ENCODE measurements at regions not wholly inside any gene's neighbourhood (a gene's known extent, or its start where the extent isn't known, plus 50 kb on each side); places are given as distances from the start of the nearest gene placed in this dataset.

DNA sequence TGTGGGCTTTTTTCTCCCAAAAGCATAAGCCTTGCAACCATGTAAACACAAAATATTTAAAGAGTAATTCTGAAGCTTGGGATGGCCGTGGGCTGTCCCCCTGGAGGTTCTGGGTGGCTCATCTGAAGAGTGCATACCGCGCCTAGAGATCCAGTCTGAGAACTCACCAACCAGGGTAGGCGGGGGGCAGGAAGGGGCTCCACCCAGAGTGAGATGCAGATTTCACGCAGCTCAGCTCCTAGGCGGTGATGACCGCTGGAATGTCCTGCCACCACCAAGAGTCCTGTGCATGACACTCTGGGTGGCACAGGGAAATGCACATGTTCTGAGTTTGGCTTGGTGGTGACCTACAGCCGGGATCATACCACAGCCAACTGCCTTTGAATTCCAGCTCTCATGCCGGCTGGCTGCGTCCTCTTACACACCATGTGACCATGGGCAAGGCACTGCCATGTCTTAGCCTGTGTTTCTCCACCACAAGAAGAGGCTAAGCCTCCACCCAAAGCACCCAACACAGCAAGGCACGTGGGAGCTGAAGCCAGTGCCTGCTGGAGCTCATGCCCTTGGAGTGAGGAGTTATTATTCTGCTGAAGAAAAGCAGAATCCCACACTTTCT lies 125.1 kb upstream of the IQSEC1 start:
- no peak overlapping the region for H3K27ac ChIP-seq (ENCODE audit: low read depth, low read length)
- H3K4me1 ChIP-seq (ENCODE audit: insufficient read depth, low read length) = no peaks in the 10 kb centered on the region
- H3K4me3 ChIP-seq (ENCODE audit: low read length) = no peak overlapping the region
- no peaks in the 10 kb centered on the region for H3K36me3 ChIP-seq (ENCODE audit: insufficient read depth, low read length)
- no peak overlapping the region for H3K9ac ChIP-seq (ENCODE audit: low read depth, low read length)
- no peaks in the 10 kb centered on the region for H3K9me3 ChIP-seq (ENCODE audit: insufficient read depth, low read depth, low read length)
- WGBS = 90% methylated on average over 11 of the region's 11 CpGs
- H3K27me3 ChIP-seq (ENCODE audit: insufficient read depth, low read length) = no peaks in the 10 kb centered on the region

DNA sequence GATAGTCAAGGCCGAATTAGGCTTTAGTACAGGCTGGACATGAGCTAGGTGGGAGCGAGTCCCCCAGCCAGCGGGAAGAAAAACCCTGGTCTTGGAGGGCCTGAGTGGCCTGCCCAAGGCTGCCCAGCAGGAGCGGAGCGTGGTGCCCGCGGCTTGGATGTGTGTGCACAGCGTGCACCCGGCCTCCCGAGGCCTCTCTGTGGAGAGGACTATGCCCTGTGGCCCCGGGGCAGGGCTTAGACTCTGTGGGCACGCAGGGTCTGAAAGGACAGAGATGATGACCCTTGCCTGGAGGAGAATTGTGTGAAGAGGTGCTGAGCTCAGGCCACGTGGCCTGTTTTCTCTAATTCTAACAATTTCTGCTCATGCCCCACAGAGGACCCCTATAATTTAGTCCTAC lies 124.6 kb upstream of the IQSEC1 start:
- Histone ChIP-seq H3K9ac (ENCODE audit: low read depth, low read length) (no peak overlapping the region), H3K27ac (ENCODE audit: low read depth, low read length) (no peak overlapping the region), H3K4me3 (ENCODE audit: low read length) (no peak overlapping the region), H3K9me3 (ENCODE audit: insufficient read depth, low read depth, low read length) (no peaks in the 10 kb centered on the region), H3K27me3 (ENCODE audit: insufficient read depth, low read length) (no peaks in the 10 kb centered on the region), H3K4me1 (ENCODE audit: insufficient read depth, low read length) (no peaks in the 10 kb centered on the region), H3K36me3 (ENCODE audit: insufficient read depth, low read length) (no peaks in the 10 kb centered on the region)
- WGBS = 95% methylated on average over 13 of the region's 13 CpGs

DNA sequence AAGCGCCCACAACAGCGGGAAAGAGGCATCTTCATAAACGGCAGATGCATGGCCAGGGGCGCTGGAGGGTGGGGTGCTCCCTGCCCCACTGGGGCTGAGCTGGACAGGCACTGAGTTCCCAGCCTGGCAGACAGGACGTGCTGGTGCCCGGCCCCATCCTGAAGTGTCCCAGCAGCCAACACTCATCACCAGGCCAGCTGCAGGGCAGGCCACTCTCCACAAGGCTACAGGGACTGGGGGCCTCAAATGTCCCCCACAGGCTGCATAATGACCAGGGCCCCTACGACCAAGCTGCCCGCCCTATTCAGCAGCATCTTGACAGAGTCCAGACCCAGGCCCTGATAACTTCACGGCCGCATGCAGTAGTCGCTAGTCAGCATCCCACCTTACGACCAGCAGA lies 124.1 kb upstream of the IQSEC1 start:
- Histone ChIP-seq H3K27ac (ENCODE audit: low read depth, low read length) (no peak overlapping the region), H3K9me3 (ENCODE audit: insufficient read depth, low read depth, low read length) (no peaks in the 10 kb centered on the region), H3K36me3 (ENCODE audit: insufficient read depth, low read length) (no peaks in the 10 kb centered on the region), H3K4me3 (ENCODE audit: low read length) (no peak overlapping the region), H3K9ac (ENCODE audit: low read depth, low read length) (no peak overlapping the region), H3K4me1 (ENCODE audit: insufficient read depth, low read length) (no peaks in the 10 kb centered on the region), H3K27me3 (ENCODE audit: insufficient read depth, low read length) (no peaks in the 10 kb centered on the region)
- WGBS = 96% methylated on average over 12 of the region's 12 CpGs

DNA sequence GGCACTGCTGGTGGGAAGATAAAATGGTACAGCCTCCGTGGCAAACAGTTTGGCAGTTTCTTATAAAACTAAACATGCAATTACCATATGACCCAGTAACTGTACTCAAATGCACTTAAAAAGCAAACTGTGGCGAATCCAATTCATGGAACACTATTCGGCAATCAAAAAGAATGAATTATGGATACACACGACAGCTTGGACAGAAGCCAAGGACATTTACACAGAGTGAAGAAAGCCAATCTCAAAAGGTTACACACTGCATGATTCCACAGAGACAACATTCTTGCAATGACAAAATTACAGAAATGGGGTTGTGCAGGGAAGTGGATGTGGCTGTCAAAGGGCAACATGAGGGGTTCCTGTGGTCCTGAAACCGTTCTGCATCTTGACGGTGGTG lies 122.1 kb upstream of the IQSEC1 start:
- Histone ChIP-seq H3K9me3 (ENCODE audit: insufficient read depth, low read depth, low read length) (no peaks in the 10 kb centered on the region), H3K9ac (ENCODE audit: low read depth, low read length) (no peak overlapping the region), H3K27me3 (ENCODE audit: insufficient read depth, low read length) (no peaks in the 10 kb centered on the region), H3K27ac (ENCODE audit: low read depth, low read length) (no peak overlapping the region), H3K4me1 (ENCODE audit: insufficient read depth, low read length) (no peaks in the 10 kb centered on the region), H3K4me3 (ENCODE audit: low read length) (no peak overlapping the region), H3K36me3 (ENCODE audit: insufficient read depth, low read length) (no peaks in the 10 kb centered on the region)
- 92% methylated on average over 4 of the region's 6 CpGs for WGBS

DNA sequence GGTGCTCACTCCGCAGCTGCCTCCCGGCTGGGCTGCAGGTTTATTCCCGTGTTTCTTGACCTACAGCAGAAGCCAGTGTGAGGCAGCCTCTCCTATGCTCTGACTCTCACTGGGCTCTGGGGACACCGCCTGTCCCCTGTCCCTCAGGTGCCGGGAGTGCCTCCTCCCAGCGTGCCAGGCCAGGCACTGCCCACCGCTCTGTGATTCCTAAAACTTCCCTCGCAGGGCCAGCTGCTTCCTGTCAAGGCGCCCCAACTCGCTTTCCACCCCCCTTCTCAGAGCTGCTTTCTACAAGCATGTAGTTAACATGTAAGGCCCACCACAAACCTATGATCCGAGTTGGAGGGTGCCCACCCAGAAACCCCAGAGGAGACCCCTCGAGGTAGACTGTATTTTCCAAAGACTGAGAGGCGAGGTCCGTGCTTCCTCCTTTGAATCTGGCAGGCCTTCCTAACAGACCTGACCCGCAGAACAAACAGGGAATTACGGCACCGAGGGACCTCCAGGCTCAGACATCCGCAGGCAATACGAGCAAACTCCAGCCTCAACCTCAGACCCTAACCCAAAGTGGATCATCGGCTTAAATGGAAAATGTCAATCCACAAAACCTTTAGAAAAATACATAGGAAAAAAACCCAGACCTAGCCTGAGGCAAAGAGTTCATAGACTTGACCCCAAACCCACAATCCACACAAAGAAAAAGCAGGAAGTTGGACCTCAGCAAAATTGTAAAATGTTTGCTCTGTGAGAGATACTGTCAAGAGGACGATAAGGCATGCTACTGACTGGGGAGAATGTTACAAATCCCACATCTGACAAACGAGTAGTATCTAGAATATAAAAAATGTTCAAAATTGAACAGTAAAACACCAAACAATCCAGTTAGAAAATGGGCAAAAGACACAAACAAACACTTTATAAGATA lies 121.3 kb upstream of the IQSEC1 start:
- no peak overlapping the region for H3K27ac ChIP-seq (ENCODE audit: low read depth, low read length)
- WGBS = 91% methylated on average over 20 of the region's 22 CpGs
- no peaks in the 10 kb centered on the region for H3K4me1 ChIP-seq (ENCODE audit: insufficient read depth, low read length)
- H3K4me3 ChIP-seq (ENCODE audit: low read length) = no peak overlapping the region
- H3K27me3 ChIP-seq (ENCODE audit: insufficient read depth, low read length) = no peaks in the 10 kb centered on the region
- no peak overlapping the region for H3K9ac ChIP-seq (ENCODE audit: low read depth, low read length)
- no peaks in the 10 kb centered on the region for H3K9me3 ChIP-seq (ENCODE audit: insufficient read depth, low read depth, low read length)
- no peaks in the 10 kb centered on the region for H3K36me3 ChIP-seq (ENCODE audit: insufficient read depth, low read length)

DNA sequence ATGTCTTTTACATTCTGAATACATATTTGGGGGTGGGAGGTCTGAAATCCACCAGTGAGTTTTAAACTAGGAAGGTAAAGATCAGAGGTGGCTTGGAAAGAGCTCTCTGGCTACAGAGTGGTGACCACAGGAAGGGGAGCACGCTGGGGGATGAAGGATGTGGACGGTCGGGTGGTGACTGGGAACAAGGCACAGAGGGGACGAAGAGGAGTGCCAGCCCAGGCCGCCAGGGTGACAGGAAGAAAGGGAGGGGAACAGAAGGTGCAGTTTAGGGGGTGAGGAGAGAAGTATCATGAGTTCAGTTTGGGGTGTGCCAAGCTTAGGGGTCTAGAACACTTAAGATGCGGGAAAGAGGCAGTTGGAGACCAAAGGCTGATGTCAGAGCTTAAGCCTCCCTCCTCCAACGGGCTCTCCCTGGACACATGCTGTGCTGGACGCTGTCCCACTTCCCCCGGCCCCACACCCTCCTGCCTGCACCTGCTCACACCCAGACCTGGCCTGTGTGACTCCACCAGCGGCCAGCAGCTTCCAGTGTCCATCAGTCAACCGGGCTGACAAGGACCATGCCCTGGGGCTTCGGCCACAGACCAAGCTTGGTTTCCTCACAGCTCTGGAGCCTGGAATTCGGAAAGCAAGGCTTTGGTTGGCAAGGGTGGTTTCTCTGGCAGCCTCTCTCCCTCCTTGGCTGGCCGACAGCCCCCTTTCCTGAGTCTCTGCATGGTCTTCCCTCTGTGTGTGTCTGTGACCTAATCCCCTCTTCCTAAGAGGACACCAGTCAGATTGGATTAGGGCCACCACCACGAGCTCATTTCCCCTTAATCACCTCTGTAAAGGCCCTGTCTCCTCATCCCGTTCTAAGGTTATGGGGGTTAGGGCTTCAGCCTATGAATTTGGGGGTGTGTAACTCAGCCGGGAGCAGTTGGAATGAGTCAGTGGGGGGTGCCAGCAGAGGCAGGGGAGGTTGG lies 120.4 kb upstream of the IQSEC1 start:
- no peaks in the 10 kb centered on the region for H3K9me3 ChIP-seq (ENCODE audit: insufficient read depth, low read depth, low read length)
- 78% methylated on average over 17 of the region's 17 CpGs for WGBS
- no peak overlapping the region for H3K27ac ChIP-seq (ENCODE audit: low read depth, low read length)
- H3K9ac ChIP-seq (ENCODE audit: low read depth, low read length) = no peak overlapping the region
- H3K4me3 ChIP-seq (ENCODE audit: low read length) = no peak overlapping the region
- no peaks in the 10 kb centered on the region for H3K36me3 ChIP-seq (ENCODE audit: insufficient read depth, low read length)
- H3K27me3 ChIP-seq (ENCODE audit: insufficient read depth, low read length) = no peaks in the 10 kb centered on the region
- no peaks in the 10 kb centered on the region for H3K4me1 ChIP-seq (ENCODE audit: insufficient read depth, low read length)

DNA sequence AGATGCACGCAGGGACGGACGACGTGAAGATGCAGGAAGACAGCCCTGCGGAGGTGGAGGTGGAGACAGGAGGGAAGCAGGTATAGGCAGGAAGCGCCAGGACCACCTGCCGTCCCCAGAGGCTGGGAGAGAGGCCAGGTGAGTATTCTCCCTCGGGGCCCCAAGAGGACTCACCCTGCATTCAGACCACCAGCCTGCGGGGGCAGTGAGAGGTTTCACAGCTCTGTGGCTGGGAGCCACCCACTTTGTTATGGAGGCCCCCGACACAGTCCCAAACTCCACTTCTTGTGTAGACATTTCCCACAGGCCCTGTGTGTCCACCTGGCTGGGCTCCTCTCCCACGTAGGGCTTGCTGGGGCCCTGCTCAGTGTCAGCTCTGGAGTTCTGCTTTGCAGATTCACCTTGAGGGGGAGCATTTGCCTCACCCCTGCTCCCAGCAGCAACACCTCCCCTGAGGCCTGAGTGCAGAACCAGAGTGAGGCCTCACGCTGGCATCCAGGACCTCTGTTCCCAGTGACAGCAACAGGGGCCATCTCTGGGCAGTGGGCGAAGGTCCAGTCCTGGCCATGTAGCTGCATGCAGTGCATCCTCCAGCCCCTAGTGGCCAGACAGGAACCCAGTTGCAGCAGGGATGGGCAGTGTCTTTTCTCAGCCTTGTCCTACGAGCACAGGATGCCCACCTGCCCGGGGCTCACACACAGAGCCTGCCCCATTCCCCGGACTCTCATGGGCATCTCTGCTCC lies 119.4 kb upstream of the IQSEC1 start:
- Histone ChIP-seq H3K27me3 (ENCODE audit: insufficient read depth, low read length) (no peaks in the 10 kb centered on the region), H3K9me3 (ENCODE audit: insufficient read depth, low read depth, low read length) (no peaks in the 10 kb centered on the region), H3K36me3 (ENCODE audit: insufficient read depth, low read length) (no peaks in the 10 kb centered on the region), H3K9ac (ENCODE audit: low read depth, low read length) (no peak overlapping the region), H3K4me3 (ENCODE audit: low read length) (no peak overlapping the region), H3K4me1 (ENCODE audit: insufficient read depth, low read length) (no peaks in the 10 kb centered on the region), H3K27ac (ENCODE audit: low read depth, low read length) (no peak overlapping the region)
- WGBS = 89% methylated on average over 16 of the region's 16 CpGs

DNA sequence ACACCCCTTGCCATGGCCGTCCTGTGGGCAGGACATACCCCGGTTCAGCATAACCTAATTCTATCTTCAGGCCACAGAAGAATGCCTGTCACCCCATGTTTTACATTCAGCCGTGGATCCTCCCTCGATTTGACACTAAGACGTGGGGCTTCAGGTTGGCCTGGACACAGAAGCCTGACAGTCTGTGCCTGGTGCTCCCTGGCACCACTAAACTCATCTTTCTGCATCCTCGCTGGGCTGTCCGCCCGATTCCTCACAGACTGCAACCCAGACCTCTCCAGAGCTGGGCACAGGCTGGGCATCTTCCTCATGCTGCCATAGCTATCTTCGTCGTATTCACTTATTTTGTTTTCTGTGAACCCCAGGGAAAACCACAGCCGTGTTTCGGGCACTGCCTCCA lies 117.8 kb upstream of the IQSEC1 start:
- WGBS = 94% methylated on average over 12 of the region's 12 CpGs
- Histone ChIP-seq H3K27ac (ENCODE audit: low read depth, low read length) (no peak overlapping the region), H3K4me3 (ENCODE audit: low read length) (no peak overlapping the region), H3K36me3 (ENCODE audit: insufficient read depth, low read length) (no peaks in the 10 kb centered on the region), H3K9me3 (ENCODE audit: insufficient read depth, low read depth, low read length) (no peaks in the 10 kb centered on the region), H3K9ac (ENCODE audit: low read depth, low read length) (no peak overlapping the region), H3K27me3 (ENCODE audit: insufficient read depth, low read length) (no peaks in the 10 kb centered on the region), H3K4me1 (ENCODE audit: insufficient read depth, low read length) (no peaks in the 10 kb centered on the region)

DNA sequence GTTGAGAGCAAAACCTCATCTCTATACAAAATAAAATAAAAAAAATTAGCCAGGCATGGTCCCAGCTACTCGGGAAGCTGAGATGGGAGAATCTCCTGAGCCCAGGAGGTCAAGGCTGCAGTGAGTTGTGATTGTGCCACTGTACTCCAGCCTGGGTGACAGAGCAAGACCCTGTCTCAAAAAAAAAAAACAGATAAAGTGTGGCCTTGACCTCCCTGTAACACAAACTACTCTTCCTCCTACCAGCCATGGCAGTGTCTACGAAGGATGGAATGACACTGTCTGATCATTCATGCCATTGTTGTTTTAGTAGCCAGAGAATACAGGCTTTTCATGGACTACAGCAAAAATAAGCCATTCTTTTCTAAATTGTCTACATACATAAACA lies 117.1 kb upstream of the IQSEC1 start:
- Histone ChIP-seq H3K4me1 (ENCODE audit: insufficient read depth, low read length) (no peaks in the 10 kb centered on the region), H3K9me3 (ENCODE audit: insufficient read depth, low read depth, low read length) (no peaks in the 10 kb centered on the region), H3K36me3 (ENCODE audit: insufficient read depth, low read length) (no peaks in the 10 kb centered on the region), H3K27ac (ENCODE audit: low read depth, low read length) (no peak overlapping the region), H3K4me3 (ENCODE audit: low read length) (no peak overlapping the region), H3K27me3 (ENCODE audit: insufficient read depth, low read length) (no peaks in the 10 kb centered on the region), H3K9ac (ENCODE audit: low read depth, low read length) (no peak overlapping the region)
- 98% methylated on average over 2 of the region's 2 CpGs for WGBS

DNA sequence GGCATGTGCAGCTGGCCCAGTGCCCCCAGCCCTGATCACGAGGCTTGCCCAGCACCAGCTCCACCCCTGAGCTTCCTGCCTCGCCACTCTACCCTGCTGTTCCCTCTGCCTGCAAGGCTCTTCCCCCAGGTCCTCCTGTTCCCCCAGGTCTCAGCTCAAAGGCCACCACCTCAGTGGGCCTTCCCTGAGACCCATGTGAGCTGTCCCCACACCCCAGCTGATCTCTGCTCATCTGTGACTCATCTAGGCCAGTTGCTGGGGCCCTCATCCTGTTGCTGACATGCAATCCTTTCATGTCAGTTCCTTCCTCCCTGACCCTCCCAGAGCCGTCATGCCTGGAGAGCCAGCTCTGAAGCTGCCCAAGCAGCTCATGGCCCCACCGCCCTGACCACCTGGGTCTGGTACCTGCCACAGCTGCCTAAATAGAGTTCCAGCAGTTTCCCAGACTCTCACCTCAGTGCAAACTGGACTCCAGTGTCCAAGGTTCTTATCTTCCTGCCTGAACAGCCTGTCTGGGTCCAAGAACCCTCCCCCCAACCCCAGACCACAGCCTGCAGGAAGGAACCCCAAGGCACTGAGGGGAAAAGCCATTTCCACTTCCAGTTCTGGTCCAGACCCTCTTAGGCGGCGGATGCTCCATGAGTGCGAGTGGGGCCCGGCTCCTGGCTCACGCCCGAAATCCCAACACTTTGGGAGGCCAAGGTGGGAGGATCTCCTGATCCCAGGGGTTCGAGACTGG lies 116.6 kb upstream of the IQSEC1 start:
- Histone ChIP-seq H3K4me3 (ENCODE audit: low read length) (no peak overlapping the region), H3K4me1 (ENCODE audit: insufficient read depth, low read length) (no peaks in the 10 kb centered on the region), H3K27me3 (ENCODE audit: insufficient read depth, low read length) (no peaks in the 10 kb centered on the region), H3K9me3 (ENCODE audit: insufficient read depth, low read depth, low read length) (no peaks in the 10 kb centered on the region), H3K9ac (ENCODE audit: low read depth, low read length) (no peak overlapping the region), H3K36me3 (ENCODE audit: insufficient read depth, low read length) (no peaks in the 10 kb centered on the region), H3K27ac (ENCODE audit: low read depth, low read length) (no peak overlapping the region)
- WGBS = 90% methylated on average over 11 of the region's 11 CpGs
